UCSD-AML1 (cell line): ENCODE measurements at regions not wholly inside any gene's neighbourhood (a gene's known extent, or its start where the extent isn't known, plus 50 kb on each side); places are given as distances from the start of the nearest gene placed in this dataset.
"Not testable (repeated sequence)": the region's sequence is repeated elsewhere in the genome, so short reads cannot be mapped to it uniquely, and the experiment has no call there.

Source experiments
- DNase-seq: peaks from one replicate; lab custom pipeline; 2025; ENCODE audit not compliant: unreplicated experiment; lab: John Stamatoyannopoulos, UW

- not testable (repeated sequence) for DNase-seq
Observed at GRCh38 chr2:90290701-90291100, 1599.2 kb downstream of the RPIA start.

DNA sequence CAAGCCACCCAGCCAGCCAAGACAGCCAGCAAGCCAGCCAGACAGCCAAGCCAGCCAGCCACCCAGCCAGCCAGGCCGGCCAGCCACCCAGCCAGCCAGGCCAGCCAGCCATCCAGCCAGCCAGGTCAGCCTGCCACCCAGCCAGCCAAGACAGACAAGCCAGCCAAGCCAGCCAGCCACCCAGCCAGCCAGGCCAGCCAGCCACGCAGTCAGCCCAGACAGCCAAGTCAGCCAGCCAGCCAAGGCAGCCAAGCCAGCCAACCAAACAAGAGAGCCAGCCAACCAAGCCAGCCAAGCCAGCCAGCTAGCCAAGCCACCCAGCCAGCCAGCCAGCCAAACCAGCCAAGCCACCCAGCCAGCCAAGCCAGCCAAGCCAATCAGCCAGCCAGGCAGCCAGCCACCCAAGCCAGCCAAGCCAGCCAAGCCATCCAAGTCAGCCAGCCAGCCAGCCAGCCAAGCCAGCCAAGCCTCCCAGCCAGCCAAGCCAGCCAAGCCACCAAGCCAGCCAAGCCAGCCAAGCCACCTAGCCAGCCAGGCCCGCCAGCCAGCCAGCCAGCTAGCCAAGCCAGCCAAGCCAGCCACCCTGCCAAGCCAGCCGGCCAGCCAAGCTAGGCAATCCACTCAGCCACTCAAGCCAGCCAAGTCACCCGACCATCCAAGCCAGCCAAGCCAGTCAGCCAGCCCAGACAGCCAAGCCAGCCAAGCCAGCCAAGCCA is 1599.9 kb downstream of the RPIA start:
- not testable (repeated sequence) for DNase-seq

- DNase-seq = not testable (repeated sequence)
Observed at GRCh38 chr2:90291934-90292333, 1600.5 kb downstream of the RPIA start.

DNA sequence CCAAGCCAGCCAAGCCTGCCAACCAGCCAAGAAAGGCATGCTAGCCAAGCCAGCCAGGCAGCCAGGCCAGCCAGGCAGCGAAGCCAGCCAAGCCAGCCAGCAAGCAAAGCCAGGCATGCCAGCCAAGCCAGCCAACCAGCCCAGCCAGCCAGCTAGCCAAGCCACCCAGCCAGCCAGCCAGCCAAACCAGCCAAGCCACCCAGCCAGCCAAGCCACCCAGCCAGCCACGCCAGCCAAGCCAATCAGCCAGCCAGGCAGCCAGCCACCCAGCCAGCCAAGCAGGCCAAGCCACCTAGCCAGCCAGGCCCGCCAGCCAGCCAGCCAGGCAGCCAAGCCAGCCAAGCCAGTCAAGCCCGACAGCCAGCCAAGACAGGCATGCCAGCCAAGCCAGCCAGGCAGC is 1601.0 kb downstream of the RPIA start:
- not testable (repeated sequence) for DNase-seq

DNA sequence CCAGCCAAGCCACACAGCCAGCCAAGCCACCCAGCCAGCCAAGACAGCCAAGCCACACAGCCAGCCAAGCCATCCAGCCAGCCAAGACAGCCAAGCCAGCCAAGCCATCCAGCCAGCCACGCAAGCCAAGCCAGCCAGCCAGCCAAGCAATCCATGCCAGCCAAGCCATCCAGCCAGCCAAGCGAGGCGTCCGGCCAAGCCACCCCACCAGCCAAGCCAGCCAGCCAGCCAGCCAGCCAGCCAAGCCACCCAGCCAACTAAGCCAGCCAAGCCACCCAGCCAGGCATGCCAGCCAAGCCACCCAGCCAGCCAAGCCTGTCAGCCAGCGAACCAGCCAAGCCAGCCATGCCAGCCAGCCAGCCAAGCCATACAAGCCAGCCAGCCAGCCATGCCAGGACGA is 1601.8 kb downstream of the RPIA start:
- not testable (repeated sequence) for DNase-seq

DNA sequence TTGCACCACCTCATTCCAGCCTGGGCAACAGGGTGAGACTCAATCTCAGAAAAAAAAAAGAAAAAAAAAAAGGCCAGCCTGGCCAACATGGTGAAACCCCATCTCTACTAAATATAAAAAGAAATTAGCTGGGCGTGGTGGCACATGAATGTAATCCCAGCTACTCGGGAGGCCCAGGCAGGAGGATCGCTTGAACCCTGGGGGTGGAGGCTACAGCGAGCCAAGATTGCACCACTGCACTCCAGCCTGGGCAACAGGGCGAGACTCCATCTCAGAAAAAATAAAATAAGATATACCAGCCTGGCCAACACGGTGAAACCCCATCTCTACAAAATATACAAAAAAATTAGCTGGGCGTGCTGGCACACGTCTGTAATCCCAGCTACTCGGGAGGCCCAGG is 1602.3 kb downstream of the RPIA start:
- not testable (repeated sequence) for DNase-seq

GRCh38 chr2:90295036-90295750 is 1603.7 kb downstream of the RPIA start:
- not testable (repeated sequence) for DNase-seq

GRCh38 chr2:90296484-90296777 is 1605.0 kb downstream of the RPIA start:
- not testable (repeated sequence) for DNase-seq

DNA sequence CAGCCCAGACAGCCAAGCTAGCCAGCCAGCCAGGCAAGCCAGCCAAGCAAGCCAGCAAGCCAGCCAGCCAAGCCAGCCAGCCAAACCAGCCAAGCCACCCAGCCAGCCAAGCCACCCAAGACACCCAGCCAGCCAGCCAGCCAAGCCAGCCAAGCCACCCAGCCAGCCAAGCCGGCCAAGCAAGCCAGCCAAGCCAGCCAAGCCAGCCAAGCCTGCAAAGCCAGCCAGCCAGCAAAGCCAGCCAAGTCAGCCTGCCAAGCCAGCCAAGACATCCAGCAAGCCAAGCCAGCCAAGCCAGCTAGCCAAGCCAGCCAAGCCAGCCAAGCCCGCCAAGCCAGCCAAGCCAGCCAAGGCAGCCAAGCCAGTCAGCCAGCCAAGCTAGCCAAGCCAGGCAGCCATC is 1606.2 kb downstream of the RPIA start:
- DNase-seq = not testable (repeated sequence)

DNA sequence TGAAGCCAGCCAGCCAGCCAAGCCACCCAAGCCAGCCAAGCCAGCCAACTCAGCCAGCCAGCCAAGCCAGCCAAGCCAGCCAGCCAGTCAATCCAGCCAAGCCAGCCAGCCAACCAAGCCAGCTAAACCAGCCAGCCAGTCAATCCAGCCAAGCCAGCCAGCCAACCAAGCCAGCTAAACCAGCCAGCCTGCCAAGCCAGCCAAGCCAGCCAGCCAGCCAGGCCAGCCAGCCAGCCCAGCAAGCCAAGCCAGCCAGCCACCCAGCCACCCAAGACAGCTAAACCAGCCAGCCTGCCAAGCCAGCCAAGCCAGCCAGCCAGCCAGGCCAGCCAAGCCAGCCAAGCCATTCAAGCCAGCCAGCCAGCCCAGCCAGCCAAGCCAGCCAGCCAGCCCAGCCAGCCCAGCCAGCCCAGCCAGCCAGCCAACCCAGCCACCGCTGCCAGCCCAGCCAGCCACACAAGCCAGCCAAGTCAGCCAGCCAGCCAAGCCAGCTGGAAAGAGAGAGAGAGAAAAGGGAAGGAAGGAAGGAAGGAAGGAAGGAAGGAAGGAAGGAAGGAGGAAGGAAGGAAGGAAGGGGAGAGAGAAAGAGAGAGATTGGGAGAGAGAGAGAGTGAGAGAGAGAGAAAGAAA is 1606.8 kb downstream of the RPIA start:
- not testable (repeated sequence) for DNase-seq

GRCh38 chr2:90298983-90299382 is 1607.5 kb downstream of the RPIA start:
- not testable (repeated sequence) for DNase-seq

GRCh38 chr2:90322982-90323381 is 1631.5 kb downstream of the RPIA start:
- not testable (repeated sequence) for DNase-seq

DNA sequence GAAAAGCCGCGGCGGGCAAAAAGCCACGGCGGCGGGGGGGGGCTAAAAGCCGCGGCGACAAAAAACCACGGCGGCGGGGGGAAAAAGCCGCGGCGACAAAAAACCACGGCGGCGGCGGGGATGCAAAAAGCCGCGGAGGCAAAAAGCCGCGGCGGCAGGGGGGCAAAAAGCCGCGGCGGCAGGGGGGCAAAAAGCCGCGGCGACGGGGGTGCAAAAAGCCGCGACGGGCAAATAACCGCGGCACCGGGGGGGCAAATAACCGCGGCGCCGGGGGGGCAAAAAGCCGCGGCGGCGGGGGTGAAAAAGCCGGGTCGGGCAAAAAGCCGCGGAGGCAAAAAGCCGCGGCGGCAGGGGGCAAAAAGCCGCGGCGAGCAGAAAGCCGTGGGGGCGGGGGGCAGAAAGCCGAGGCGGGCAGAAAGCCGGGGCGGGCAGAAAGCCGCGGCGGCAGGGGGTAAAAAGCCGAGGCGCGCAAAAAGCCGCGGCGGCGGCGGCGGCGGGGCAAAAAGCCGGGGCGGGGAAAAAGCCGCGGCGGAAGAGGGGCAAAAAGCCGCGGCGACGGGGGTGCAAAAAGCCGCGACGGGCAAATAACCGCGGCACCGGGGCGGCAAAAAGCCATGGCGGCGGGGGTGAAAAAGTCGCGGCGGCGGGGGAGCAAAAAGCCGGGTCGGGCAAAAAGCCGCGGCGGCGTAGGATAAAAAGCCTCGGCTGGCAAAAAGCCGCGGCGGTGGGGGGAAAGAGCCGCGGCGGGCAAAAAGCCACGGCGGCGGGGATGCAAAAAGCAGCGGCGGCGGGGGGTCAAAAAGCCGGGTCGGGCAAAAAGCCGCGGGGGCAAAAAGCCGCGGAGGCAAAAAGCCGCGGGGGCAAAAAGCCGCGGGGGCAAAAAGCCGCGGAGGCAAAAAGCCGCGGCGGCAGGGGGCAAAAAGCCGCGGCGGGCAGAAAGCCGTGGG is 1632.4 kb downstream of the RPIA start:
- DNase-seq = not testable (repeated sequence)

GRCh38 chr2:90324672-90325071 is 1633.2 kb downstream of the RPIA start:
- not testable (repeated sequence) for DNase-seq

DNA sequence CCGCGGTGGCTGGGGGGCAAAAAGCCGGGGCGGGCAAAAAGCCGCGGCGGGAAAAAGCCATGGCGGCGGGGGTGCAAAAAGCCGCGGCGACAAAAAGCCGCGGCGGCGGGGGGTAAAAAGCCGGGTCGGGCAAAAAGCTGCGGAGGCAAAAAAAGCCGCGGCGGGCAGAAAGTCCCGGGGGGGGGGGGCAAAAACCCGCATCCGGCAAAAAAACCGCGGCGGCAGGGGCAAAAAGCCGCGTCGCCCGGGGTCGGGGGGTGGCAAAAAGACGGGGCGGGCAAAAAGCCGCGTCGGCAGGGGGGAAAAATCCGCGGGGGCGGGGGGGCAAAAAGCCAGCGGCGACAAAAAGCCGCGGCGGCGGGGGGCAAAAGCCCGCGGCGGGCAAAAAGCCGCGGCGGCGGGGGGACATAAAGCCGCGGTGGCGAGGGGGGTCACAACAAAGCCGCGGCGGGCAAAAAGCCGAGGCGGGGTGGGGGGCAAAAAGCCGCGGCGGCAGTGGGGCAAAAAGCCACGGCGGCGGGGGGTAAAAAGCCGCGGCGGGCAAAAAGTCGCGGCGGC is 1634.4 kb downstream of the RPIA start:
- not testable (repeated sequence) for DNase-seq

- not testable (repeated sequence) for DNase-seq
Observed at GRCh38 chr2:90355546-90355945, 1664.1 kb downstream of the RPIA start.

- not testable (repeated sequence) for DNase-seq
Observed at GRCh38 chr2:90359344-90359743, 1667.9 kb downstream of the RPIA start.

DNA sequence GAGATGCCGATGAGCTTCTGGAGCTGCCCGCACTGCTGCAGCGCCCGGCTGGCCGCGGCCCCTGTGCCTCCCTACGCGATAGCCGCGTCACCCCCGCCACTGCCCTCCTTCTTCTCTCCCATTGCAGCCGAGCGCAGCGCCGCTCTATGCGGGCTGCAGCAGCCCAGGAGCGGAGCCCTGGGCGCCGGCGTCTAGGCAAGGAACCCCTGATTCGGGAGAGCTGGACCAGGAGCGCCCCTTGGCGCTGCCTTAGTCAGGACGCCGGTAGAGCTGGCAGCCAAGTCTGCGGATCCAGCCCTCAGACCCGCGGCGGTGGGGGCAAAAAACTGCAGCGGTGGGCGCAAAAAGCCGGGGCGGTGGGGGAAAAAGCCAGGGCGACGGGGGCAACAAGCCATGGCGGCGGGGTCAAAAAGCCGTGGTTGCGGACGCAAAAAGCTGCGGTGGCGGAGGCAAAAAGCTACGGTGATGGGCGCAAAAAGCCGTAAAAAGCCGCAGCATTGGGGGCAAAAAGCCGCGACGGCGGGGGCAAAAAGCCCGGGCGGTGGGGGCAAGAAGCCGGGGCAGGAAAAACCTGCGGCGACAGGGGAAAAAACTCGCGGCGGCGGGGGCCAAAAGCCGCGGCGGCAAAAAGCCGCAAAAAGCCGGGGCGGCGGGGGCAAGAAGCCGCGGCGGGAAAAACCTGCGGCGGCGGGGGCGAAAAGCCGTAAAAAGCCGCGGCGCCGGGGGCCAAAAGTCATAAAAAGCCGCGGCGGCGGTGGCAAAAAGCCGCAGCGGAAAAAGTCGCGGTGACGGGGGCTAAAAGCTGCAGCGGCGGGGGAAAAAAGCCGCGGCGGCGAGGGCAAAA is 1668.6 kb downstream of the RPIA start:
- not testable (repeated sequence) for DNase-seq

DNA sequence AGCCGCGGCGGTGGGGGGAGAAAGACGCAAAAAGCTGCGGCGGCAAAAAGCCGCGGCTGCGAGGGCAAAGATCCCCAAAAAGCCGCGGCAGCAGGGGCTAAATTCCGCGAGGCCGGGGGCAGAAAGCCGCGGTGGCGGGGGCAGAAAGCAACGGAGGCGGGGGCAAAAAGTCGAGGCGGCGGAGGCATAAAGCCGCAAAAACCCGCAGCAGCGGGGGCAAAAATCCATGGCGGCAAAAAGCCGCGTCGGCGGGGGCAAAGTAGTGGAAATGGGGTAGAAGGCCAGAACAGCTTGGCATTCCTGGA is 1669.2 kb downstream of the RPIA start:
- not testable (repeated sequence) for DNase-seq
